GM21576 (cell line): ENCODE measurements at regions not wholly inside any gene's neighbourhood (a gene's known extent, or its start where the extent isn't known, plus 50 kb on each side); places are given as distances from the start of the nearest gene placed in this dataset.

Experiments
- ATAC-seq: cut with Tn5 transposase; IDR thresholded peaks from one replicate; pipeline ENCODE4 v1.9.1; 2021; ENCODE audit warnings: mild to moderate bottlenecking, moderate library complexity; ENCODE audit not compliant: unreplicated experiment

DNA sequence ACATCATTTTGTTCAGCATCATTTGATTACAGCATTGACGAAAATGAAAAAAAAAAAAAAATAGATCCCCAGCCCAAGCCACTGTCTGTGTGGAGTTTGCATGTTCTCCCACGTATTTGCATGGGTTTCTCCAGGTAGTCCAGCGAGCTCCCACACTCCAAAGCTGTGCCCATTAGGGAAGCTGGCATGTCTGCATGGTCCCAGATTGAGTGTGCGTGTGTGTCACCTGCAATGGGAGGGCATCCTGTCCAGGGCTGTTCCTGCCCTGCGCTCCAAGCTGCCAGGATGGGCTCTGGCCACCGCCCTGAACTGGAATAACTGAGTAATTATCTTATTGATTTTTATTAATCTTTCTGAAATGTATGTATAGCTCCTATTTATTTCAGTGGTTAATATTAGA, 88.6 kb downstream of the KLF12 start:
- ATAC-seq: no peak

DNA sequence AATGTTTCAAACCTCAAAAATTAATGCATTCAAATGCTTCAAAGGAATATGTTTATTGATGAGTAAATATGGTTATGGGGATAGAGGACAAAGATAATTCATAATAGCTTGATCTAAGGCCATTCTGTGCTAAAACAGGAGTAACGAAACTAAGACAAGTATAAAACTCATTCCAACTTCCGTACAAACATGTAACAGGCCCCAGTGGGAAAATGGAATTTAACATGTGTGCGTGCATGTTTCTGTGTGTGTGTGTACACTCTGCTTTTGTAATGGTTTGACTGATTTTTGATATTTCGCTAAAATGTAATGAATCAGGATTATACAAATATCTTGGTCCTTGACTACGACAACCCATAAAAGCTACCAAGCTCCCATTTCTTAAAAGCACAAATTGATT, 91.0 kb downstream of the KLF12 start:
- ATAC-seq: no peak

DNA sequence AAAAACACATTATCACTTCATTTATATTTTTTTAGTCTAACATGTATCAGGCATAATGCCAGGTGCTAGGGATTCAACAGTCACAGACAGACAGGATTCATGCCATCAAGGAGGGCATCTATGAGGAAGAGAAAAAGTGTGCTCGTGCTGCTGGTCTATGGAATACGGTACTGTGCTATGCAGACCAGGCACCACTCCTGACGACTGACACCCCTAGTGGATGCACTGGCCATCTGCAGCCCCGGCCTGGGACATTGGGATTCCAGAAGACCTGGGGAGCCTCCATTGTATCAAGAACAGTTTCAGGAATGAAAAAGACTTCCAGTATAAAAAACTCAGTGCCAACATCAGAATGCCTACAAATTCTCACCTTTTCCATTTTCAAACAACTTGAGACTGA, 94.0 kb downstream of the KLF12 start:
- peak; percentile 85 for ATAC-seq

DNA sequence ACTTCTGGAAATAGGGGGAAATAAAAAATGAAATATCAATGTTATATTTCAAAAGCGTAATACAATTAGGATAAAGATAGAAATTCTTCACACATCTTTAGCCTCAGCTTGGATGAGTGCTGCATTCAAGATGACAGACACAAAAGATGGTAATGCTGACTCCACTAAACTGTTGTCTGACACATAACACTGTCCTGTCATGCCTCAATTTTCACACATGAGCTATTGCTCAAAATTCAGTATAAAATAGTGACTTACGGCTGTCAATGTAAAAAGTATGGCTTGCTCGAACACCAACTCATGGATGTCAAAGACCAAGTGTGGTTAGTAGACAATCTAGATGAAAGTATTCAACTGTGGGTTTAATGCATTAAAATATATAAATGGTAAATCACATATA, 94.5 kb downstream of the KLF12 start:
- no peak for ATAC-seq

DNA sequence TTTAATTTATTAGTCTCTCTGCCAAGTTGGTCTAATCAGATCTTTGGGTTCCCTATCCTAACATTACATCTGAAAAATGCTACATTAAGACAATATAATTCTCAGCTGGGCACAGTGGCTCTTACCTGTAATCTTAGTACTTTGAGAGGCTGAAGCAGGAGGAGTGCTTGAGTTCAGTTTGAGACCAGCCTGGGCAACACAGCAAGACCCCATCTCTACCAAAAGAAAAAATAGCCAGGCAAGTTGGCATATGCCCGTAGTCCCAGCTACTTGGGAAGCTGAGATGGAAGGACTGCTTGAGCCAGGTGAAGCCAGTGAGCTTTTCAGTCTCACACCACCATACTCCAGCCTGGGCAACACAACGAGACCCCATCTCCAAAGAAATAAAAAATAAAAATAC, 95.0 kb downstream of the KLF12 start:
- no peak for ATAC-seq

- ATAC-seq: no peak
These were observed 96.4 kb downstream of the KLF12 start for GRCh38 chr13:74037762-74038161.

DNA sequence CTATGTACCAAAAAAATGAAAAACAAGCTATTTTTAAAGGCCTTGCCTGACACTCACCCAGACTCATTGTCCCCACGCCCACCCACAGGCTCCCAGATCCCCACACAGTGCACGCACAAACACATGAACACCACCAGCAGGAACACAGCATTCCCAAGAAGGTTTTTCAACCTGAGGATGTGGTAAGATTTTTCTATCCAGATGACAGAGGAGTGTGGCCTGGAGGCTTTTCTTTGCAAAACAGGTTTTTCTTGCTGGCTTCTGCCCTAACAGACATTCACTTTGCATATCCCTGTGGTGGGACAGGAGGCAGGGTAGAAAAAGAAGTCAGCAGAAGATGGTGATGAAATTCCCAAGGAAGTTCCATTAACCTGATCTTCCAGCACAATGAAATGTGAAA, 97.8 kb downstream of the KLF12 start:
- ATAC-seq: no peak

- ATAC-seq: no peak
These were observed 98.3 kb downstream of the KLF12 start for GRCh38 chr13:74035896-74036295.

GRCh38 chr13:74032325-74032724, 101.9 kb downstream of the KLF12 start:
- ATAC-seq: no peak

DNA sequence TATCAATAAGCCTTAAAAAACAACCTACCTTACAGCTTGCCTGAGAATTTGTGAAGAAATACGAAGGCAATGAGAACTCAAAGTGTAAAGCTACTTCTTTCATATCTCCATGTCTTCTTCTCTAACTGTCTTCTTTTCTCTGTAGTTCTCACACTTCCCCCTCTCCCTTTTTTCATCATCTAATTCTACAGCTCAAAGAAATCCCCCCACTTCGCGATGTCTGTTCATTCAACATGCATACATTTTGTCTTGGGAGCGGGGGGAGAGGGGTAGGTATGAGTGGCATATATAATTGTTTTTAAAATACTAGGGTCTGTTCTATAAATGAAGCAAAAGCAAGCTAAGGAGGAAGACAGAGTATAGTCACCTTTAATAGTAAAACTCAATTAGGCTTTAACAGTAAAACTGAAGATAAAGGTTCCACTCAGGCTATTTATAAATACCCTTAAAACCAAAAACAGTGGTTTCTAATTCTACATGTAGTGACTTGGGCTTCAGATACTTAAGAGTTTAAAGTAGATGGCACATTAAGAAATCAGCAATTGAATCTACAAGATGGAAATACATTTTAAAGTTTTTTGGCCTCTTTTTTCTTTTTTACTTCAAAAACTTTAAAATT, 106.9 kb downstream of the KLF12 start:
- ATAC-seq: peak; percentile 42

DNA sequence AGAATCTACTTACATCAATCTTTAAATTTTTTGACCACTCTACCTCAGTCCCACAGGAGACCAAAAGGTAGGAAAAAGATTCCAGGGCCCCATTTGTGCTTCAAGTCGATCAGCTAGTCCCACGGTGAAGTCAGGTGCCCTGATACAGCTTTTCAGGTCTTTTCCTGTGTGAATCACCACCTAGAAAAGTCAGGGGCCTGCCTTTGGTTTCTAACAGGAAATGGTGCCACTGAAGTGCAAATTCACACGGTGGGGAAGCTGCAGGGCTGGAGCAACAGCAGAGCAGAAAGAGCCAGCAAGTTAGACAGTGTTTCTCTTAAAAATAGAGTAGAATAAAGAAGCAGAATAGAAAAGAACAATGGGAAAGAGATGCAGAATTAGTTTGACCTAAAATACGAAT, 107.5 kb downstream of the KLF12 start:
- ATAC-seq: peak; percentile 92

- no peak for ATAC-seq
These were observed 108.8 kb downstream of the KLF12 start for GRCh38 chr13:74025369-74025768.

GRCh38 chr13:74024856-74025255, 109.3 kb downstream of the KLF12 start:
- ATAC-seq: no peak

GRCh38 chr13:74024314-74024713, 109.9 kb downstream of the KLF12 start:
- no peak for ATAC-seq

DNA sequence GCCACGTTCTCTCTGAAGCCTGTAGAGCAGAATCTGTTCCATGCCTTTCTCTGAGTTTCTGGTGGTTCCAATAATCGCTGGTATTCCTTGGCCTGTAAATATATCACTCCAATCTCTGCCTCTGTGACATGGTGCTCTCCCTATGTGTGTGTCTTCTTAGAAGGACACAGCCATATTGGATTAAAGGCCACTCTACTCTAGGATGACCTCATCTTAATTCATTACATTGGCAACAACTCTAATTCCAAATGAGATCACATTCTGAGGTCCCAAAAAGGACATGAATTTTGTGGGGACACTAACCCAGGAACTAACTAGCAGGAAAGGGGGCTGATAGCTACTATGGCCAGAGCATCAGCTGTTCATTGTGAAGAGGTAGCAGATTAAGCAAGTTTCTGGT, 110.7 kb downstream of the KLF12 start:
- ATAC-seq: no peak

GRCh38 chr13:74021505-74021904, 112.7 kb downstream of the KLF12 start:
- ATAC-seq: no peak

GRCh38 chr13:74018062-74018431, 116.2 kb downstream of the KLF12 start:
- ATAC-seq: no peak

GRCh38 chr13:74017301-74018061, 116.7 kb downstream of the KLF12 start:
- ATAC-seq: peak; percentile 58

- ATAC-seq: no peak
These were observed 119.1 kb downstream of the KLF12 start for GRCh38 chr13:74015137-74015536.

DNA sequence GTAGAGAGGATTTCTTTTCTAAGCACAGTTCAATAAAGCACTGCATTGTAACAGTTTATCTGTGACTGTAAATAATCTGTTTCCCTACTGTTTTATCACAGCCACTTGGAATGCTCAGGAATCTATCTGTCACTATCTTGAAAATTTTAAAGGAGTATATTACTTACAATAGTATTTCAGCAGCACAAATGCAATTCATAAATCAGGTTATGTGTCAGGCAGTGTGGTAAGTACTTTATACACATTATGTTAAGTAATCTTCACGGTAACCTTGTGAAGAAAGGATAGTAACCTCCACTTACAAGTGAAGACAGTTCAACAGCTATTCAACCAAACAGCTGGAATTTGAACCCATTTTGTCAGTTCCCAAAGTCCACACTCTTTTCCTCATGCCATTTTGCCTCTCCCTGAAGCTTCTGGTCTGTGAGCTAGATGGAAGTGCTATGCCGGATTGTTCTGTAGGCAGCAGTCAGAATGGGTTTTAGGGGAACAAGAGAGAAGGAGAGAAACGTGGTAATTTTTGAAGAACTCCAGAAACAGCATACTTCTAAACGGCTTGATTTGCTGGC, 125.0 kb downstream of the KLF12 start:
- ATAC-seq: no peak

DNA sequence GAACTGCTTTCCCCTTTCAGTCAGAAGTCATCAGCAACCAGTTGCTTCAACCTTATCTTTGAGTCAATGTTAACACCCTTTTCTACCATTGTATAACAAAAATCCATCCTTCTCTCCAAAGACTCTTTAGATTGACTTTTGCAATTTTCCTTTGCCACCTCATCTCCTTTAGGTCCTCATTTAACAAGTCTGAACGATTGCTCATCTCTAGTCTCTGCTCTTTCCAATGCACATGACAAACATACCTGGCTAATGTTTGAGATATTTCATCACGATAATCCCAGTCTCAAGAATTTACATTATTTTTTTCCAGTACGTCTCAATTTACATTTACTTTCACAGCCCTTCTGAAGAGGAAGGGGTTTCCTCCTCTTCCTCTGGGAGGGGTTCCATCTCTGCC, 127.5 kb downstream of the KLF12 start:
- ATAC-seq: no peak

DNA sequence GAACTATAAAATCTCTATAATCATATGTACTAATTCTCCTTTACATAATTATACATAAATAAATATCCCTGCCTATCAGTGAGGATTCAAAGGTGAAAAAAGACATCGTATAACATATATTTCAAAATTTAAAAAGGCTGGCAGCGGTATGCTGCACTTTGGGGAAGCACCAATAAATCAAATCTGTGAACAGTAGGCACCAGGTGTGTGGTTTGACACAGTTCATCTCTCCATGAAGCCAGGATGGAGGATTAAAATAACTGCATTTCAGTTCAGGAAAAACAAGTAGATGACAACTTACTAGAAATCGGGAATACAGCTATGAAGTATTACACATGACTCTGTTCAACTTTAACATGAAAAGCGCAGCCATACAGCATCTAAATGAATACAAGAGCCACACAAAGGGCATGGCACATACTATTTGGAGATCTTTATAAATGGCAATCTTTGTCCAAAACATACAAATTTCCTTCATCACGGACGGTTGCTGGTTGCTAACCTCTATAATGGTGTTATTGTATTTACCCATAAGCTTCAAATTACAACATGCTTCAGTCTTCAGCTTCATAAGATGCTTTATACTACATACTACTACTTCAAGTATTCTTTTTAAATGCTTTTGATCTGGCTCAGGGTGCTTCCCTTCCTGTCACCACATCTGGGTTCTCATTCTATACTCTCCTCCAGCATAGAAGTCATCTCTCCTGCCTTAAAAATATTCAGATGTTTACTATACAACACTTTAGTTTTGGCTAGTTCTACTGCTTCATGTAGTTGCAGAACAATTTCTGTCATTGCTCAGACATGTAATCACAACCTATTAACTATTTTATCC, 128.7 kb downstream of the KLF12 start:
- no peak for ATAC-seq
